ENCODE measurements at regions not wholly inside any gene's neighbourhood (a gene's known extent, or its start where the extent isn't known, plus 50 kb on each side); places are given as distances from the start of the nearest gene placed in this dataset.

DNA sequence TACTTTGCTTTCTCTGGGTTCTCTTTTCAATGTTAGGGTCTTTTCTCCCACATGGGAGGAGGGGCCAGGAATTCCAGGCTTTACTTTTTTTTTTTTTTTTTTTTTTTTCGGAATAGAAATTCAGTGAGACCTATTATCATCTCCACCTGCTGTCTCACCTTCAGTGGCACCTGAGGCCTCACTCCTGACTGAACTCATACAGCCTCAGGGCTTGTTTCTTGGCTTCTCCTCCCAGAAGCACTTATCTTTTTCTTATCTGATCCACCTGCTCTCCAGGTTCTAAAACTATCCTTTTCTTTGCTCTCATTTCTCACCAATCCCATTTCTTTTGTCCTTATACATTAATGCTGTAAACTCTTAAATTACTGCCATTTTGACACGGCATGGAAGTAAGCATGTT lies 117.3 kb upstream of the PPP3CA start:
- intact Hi-C loops (cut with DNase I; ENCODE audit: low total_unique reads): no loop called here
- DNase-seq (ENCODE audit: low spot score in 2 of 2): no peak
- 31 to 62% methylated on average over 2 of the region's 2 CpGs for WGBS, 2 donors
- no peak overlapping the region for H3K4me3 ChIP-seq (ENCODE audit: low read depth, poor library complexity, severe bottlenecking)
- TF ChIP-seq POLR2A (IDR thresholded peaks at IDR 0.05): no peak
- no peak for TF ChIP-seq CTCF (IDR thresholded peaks at IDR 0.05)

DNA sequence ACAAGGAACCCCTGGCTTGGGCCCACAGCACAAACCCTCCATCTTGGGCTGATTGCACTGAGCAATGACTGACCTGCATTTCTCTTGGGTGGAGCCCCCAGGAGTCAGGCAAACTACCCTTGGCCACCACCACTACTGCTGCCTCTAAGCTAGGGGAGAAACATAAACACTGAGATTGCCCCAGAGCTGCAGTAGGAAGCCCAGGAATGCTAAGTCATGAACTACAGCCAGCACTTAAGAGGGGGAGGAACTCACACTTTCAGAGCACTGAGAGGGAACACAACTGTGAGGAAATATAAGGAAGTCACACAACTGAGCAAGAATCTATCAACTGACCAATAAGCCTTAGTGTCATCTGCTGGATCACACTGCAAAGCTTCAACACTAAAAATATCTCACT lies 111.6 kb upstream of the PPP3CA start:
- intact Hi-C loops (cut with DNase I; ENCODE audit: low total_unique reads): no loop called here
- H3K4me3 ChIP-seq (ENCODE audit: low read depth, poor library complexity, severe bottlenecking): no peak overlapping the region
- no peak for TF ChIP-seq POLR2A (IDR thresholded peaks at IDR 0.05)
- no peak for TF ChIP-seq CTCF (IDR thresholded peaks at IDR 0.05)
- no peak for DNase-seq (ENCODE audit: low spot score in 2 of 2)

- intact Hi-C loops (cut with DNase I; ENCODE audit: low total_unique reads): no loop called here
- WGBS, 2 donors: 86 to 98% methylated on average over 5 of the region's 5 CpGs
- no peak for TF ChIP-seq CTCF (IDR thresholded peaks at IDR 0.05)
- TF ChIP-seq POLR2A (IDR thresholded peaks at IDR 0.05): no peak
- no peak overlapping the region for H3K4me3 ChIP-seq (ENCODE audit: low read depth, poor library complexity, severe bottlenecking)
- no peak for DNase-seq (ENCODE audit: low spot score in 2 of 2)
These were observed 111.1 kb upstream of the PPP3CA start for GRCh38 chr4:101458473-101458872.

- DNase-seq (ENCODE audit: low spot score in 2 of 2): no peak
- H3K4me3 ChIP-seq (ENCODE audit: low read depth, poor library complexity, severe bottlenecking): no peak overlapping the region
- TF ChIP-seq POLR2A (IDR thresholded peaks at IDR 0.05) (no peak), CTCF (IDR thresholded peaks at IDR 0.05) (no peak)
- WGBS, 2 donors: 66 to 68% methylated on average over 1 of the region's 1 CpG
- intact Hi-C loops (cut with DNase I; ENCODE audit: low total_unique reads): no loop called here
These were observed 103.8 kb upstream of the PPP3CA start for GRCh38 chr4:101451086-101451485.

GRCh38 chr4:101441446-101441845 lies 94.1 kb upstream of the PPP3CA start:
- no peak overlapping the region for H3K4me3 ChIP-seq (ENCODE audit: low read depth, poor library complexity, severe bottlenecking)
- intact Hi-C loops (cut with DNase I; ENCODE audit: low total_unique reads): no loop called here
- no peak for TF ChIP-seq CTCF (IDR thresholded peaks at IDR 0.05)
- no peak for TF ChIP-seq POLR2A (IDR thresholded peaks at IDR 0.05)
- WGBS, 2 donors: 83 to 93% methylated on average over 3 of the region's 3 CpGs
- DNase-seq (ENCODE audit: low spot score in 2 of 2): no peak

DNA sequence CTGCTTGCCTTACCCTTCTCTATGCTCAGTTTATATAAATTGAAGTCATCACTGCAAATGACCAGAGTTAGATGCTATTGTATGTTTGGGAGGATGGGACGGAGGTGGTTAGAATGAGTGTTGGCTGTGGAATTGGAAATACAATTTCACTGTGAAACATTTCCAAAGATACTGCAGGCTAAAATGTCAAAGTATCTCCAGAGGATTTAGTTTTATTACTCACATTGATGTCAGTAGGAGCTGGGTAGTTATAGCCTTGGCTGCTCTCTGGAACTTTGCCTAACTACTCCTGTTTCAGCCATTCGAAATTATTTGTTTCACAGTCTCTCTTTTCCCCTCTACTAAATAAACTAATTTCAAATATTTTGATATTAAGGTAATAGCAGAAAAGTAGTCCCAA lies 92.6 kb upstream of the PPP3CA start:
- DNase-seq (ENCODE audit: low spot score in 2 of 2): no peak
- intact Hi-C loops (cut with DNase I; ENCODE audit: low total_unique reads): no loop called here
- no peak overlapping the region for H3K4me3 ChIP-seq (ENCODE audit: low read depth, poor library complexity, severe bottlenecking)
- WGBS, 2 donors: 38 to 42% methylated on average over 2 of the region's 2 CpGs
- TF ChIP-seq CTCF (IDR thresholded peaks at IDR 0.05): no peak
- no peak for TF ChIP-seq POLR2A (IDR thresholded peaks at IDR 0.05)
